Uterus (tissue), 2 donors: ENCODE measurements at regions not wholly inside any gene's neighbourhood (a gene's known extent, or its start where the extent isn't known, plus 50 kb on each side); places are given as distances from the start of the nearest gene placed in this dataset.

ENCODE experiments used
- CTCF ChIP-seq, 4 experiments: fragments of 200-600 bp in 2 of 4; fragments of 450-650 bp in 2 of 4; sonication (generic) in 2 of 4; IDR thresholded peaks; one replicate each; pipeline ENCODE4 v1.5.1; 2016 to 2019; ENCODE audit warnings: antibody characterized with exemption in 4 of 4, mild to moderate bottlenecking in 2 of 4, moderate library complexity in 1 of 4
- POLR2A ChIP-seq, 2 donors: fragments of 450-650 bp; IDR thresholded peaks; one replicate each; pipeline ENCODE4 v1.6.1; 2016; ENCODE audit warnings: antibody characterized with exemption in 2 of 2, mild to moderate bottlenecking in 1 of 2, moderate library complexity in 1 of 2

- TF ChIP-seq CTCF (IDR thresholded peaks at IDR 0.05) (no peak), POLR2A (IDR thresholded peaks at IDR 0.05) (no peak)
Measured at GRCh38 chr20:16877053-16877554, 128.9 kb downstream of the OTOR start.
